Skeletal muscle cell (primary cell): ENCODE measurements at regions not wholly inside any gene's neighbourhood (a gene's known extent, or its start where the extent isn't known, plus 50 kb on each side); places are given as distances from the start of the nearest gene placed in this dataset.
"Not testable (repeated sequence)": the region's sequence is repeated elsewhere in the genome, so short reads cannot be mapped to it uniquely, and the experiment has no call there.

Source experiments
- DNase-seq: peaks from one replicate; pipeline ENCODE4 v3.0.0-alpha.2; 2010; ENCODE audit warnings: low read depth
- H3K4me3 ChIP-seq: 2 replicates; pipeline ENCODE4 v1.5.1; 2011; ENCODE audit warnings: low read depth, mild to moderate bottlenecking, control low read depth, low read length, moderate library complexity

GRCh38 chr6:144757730-144758129, 472.6 kb downstream of the UTRN start:
- no peak overlapping the region for H3K4me3 ChIP-seq
- no peak for DNase-seq

- no peak for DNase-seq
Observed at GRCh38 chr6:144758602-144759001, 473.5 kb downstream of the UTRN start.

GRCh38 chr6:144762469-144762868, 477.3 kb downstream of the UTRN start:
- DNase-seq, result no peak
- no peak overlapping the region for H3K4me3 ChIP-seq

More at GRCh38 chr6:144758602-144759001, 473.5 kb downstream of the UTRN start:
- H3K4me3 ChIP-seq, result no peak overlapping the region

GRCh38 chr6:144767051-144767450, 481.9 kb downstream of the UTRN start:
- H3K4me3 ChIP-seq, result no peak overlapping the region
- DNase-seq, result no peak

- no peak for DNase-seq
- no peak overlapping the region for H3K4me3 ChIP-seq
Observed at GRCh38 chr6:144768551-144769075, 483.5 kb downstream of the UTRN start.

GRCh38 chr6:144769142-144769541, 484.0 kb downstream of the UTRN start:
- no peak for DNase-seq
- H3K4me3 ChIP-seq, result no peak overlapping the region

GRCh38 chr6:144776031-144776819, 491.1 kb downstream of the UTRN start:
- no peak for DNase-seq
- no peak overlapping the region for H3K4me3 ChIP-seq

GRCh38 chr6:144777249-144777648, 492.1 kb downstream of the UTRN start:
- no peak for DNase-seq
- H3K4me3 ChIP-seq, result no peak overlapping the region

GRCh38 chr6:144778056-144778455, 492.9 kb downstream of the UTRN start:
- no peak for DNase-seq
- no peak overlapping the region for H3K4me3 ChIP-seq

GRCh38 chr6:144778773-144779492, 493.8 kb downstream of the UTRN start:
- DNase-seq, result no peak
- no peak overlapping the region for H3K4me3 ChIP-seq

- no peak for DNase-seq
- H3K4me3 ChIP-seq, result no peak overlapping the region
Observed at GRCh38 chr6:144781836-144782235, 496.7 kb downstream of the UTRN start.

- no peak overlapping the region for H3K4me3 ChIP-seq
- no peak for DNase-seq
Observed at GRCh38 chr6:144782634-144783033, 497.5 kb downstream of the UTRN start.

- DNase-seq, result no peak
- no peak overlapping the region for H3K4me3 ChIP-seq
Observed at GRCh38 chr6:144785056-144785455, 499.9 kb downstream of the UTRN start.

GRCh38 chr6:144786825-144787224, 501.7 kb downstream of the UTRN start:
- H3K4me3 ChIP-seq, result no peak overlapping the region
- no peak for DNase-seq

- no peak overlapping the region for H3K4me3 ChIP-seq
- DNase-seq, result no peak
Observed at GRCh38 chr6:144793744-144794143, 508.6 kb downstream of the UTRN start.

- not testable (repeated sequence) for DNase-seq, H3K4me3 ChIP-seq
Observed at GRCh38 chr6:144795022-144795421, 509.9 kb downstream of the UTRN start.

GRCh38 chr6:144796070-144796469, 510.9 kb downstream of the UTRN start:
- no peak overlapping the region for H3K4me3 ChIP-seq
- no peak for DNase-seq

- DNase-seq, result no peak
- no peak overlapping the region for H3K4me3 ChIP-seq
Observed at GRCh38 chr6:144797881-144798589, 512.9 kb downstream of the UTRN start.

- no peak overlapping the region for H3K4me3 ChIP-seq
- DNase-seq, result no peak
Observed at GRCh38 chr6:144804246-144804790, 519.2 kb downstream of the UTRN start.

- no peak for DNase-seq
- no peak overlapping the region for H3K4me3 ChIP-seq
Observed at GRCh38 chr6:144805049-144805448, 519.9 kb downstream of the UTRN start.
